Liver (tissue), 8 donors: ENCODE measurements at regions not wholly inside any gene's neighbourhood (a gene's known extent, or its start where the extent isn't known, plus 50 kb on each side); places are given as distances from the start of the nearest gene placed in this dataset.

Source experiments
- DNase-seq: peaks from one replicate; pipeline ENCODE4 v3.0.0-alpha.2; 2017; ENCODE audit warnings: low spot score
- H3K27ac ChIP-seq, 2 donors: one replicate each; pipeline ENCODE4 v1.7.0; 2013; ENCODE audit warnings: inconsistent platforms in 2 of 2, low read length in 2 of 2, control low read depth in 1 of 2, low read depth in 1 of 2, mild to moderate bottlenecking in 1 of 2
- H3K27me3 ChIP-seq, 4 donors: one replicate each; pipeline versions ENCODE4 v1.6.1 to v1.7.0; 2013; ENCODE audit warnings: low read length in 3 of 4, inconsistent platforms in 1 of 4, mild to moderate bottlenecking in 1 of 4, moderate library complexity in 1 of 4; ENCODE audit not compliant: control insufficient read depth in 4 of 4, insufficient read depth in 4 of 4
- H3K36me3 ChIP-seq, 4 donors: one replicate each; pipeline versions ENCODE4 v1.6.1 to v1.7.0; 2013; ENCODE audit warnings: low read length in 3 of 4, mild to moderate bottlenecking in 3 of 4, low read depth in 1 of 4, moderate library complexity in 1 of 4; ENCODE audit not compliant: control insufficient read depth in 4 of 4, insufficient read depth in 3 of 4
- H3K4me1 ChIP-seq, 4 donors: one replicate each; pipeline versions ENCODE4 v1.6.1 to v1.7.0; 2013; ENCODE audit warnings: low read length in 3 of 4, mild to moderate bottlenecking in 3 of 4, moderate library complexity in 1 of 4; ENCODE audit not compliant: control insufficient read depth in 4 of 4, insufficient read depth in 4 of 4
- H3K4me3 ChIP-seq, 3 donors: one replicate each; pipeline versions ENCODE4 v1.6.1 to v1.7.0; 2013; ENCODE audit warnings: low read length in 3 of 3, control low read depth in 1 of 3, low read depth in 1 of 3, mild to moderate bottlenecking in 1 of 3
- H3K9ac ChIP-seq, 2 donors: one replicate each; pipeline ENCODE4 v1.7.0; 2013; ENCODE audit warnings: low read length in 2 of 2, mild to moderate bottlenecking in 2 of 2, moderate library complexity in 2 of 2, control low read depth in 1 of 2, low read depth in 1 of 2
- H3K9me3 ChIP-seq, 4 donors: one replicate each; pipeline versions ENCODE4 v1.6.1 to v1.7.0; 2013; ENCODE audit warnings: low read length in 3 of 4; ENCODE audit not compliant: control insufficient read depth in 4 of 4
- EGR1 ChIP-seq, 2 donors: IDR thresholded peaks; 2 replicates each; pipeline ENCODE4 v1.6.1; 2016 to 2018; ENCODE audit warnings: antibody characterized with exemption in 2 of 2, low read depth in 2 of 2
- FOXA1 ChIP-seq: IDR thresholded peaks from 2 replicates; pipeline ENCODE4 v1.6.1; 2016; ENCODE audit warnings: antibody characterized with exemption
- FOXA2 ChIP-seq: IDR thresholded peaks from 2 replicates; pipeline ENCODE4 v1.6.1; 2016; ENCODE audit warnings: antibody characterized with exemption
- GABPA ChIP-seq, 2 donors: IDR thresholded peaks in 1 of 2; conservative IDR thresholded peaks in 1 of 2; 2 replicates each; pipeline ENCODE4 v1.6.1; 2016; ENCODE audit warnings: antibody characterized with exemption in 2 of 2, mild to moderate bottlenecking in 1 of 2, moderate library complexity in 1 of 2
- HNF4A ChIP-seq, 2 donors: conservative IDR thresholded peaks; 2 replicates each; pipeline ENCODE4 v1.6.1; 2016; ENCODE audit warnings: antibody characterized with exemption in 2 of 2, mild to moderate bottlenecking in 2 of 2
- HNF4G ChIP-seq: IDR thresholded peaks from 2 replicates; pipeline ENCODE4 v1.6.1; 2016; ENCODE audit warnings: antibody characterized with exemption
- JUND ChIP-seq, 2 donors: IDR thresholded peaks; 2 replicates each; pipeline ENCODE4 v1.6.1; 2016; ENCODE audit warnings: antibody characterized with exemption in 2 of 2
- NR2F2 ChIP-seq: IDR thresholded peaks from 2 replicates; pipeline ENCODE4 v1.6.1; 2016; ENCODE audit warnings: antibody characterized with exemption
- RAD21 ChIP-seq, 2 donors: IDR thresholded peaks; 2 replicates each; pipeline ENCODE4 v1.6.1; 2016; ENCODE audit warnings: antibody characterized with exemption in 2 of 2, mild to moderate bottlenecking in 2 of 2
- RXRA ChIP-seq, 2 donors: IDR thresholded peaks; 2 replicates each; pipeline ENCODE4 v1.6.1; 2017 to 2018; ENCODE audit warnings: antibody characterized with exemption in 2 of 2, mild to moderate bottlenecking in 1 of 2
- SP1 ChIP-seq: IDR thresholded peaks from 2 replicates; pipeline ENCODE4 v1.6.1; 2018; ENCODE audit warnings: antibody characterized with exemption, mild to moderate bottlenecking
- TAF1 ChIP-seq: conservative IDR thresholded peaks from 2 replicates; pipeline ENCODE4 v1.6.1; 2016; ENCODE audit warnings: antibody characterized with exemption, mild to moderate bottlenecking
- YY1 ChIP-seq: IDR thresholded peaks from 2 replicates; pipeline ENCODE4 v1.6.1; 2016; ENCODE audit warnings: antibody characterized with exemption, mild to moderate bottlenecking
- WGBS: extraction: QIAGEN DNeasy Blood & Tissue Kit; methylation state at CpG from one replicate; pipeline ENCODE4 v1.1.7; 2013; 5-methylcytosine and 5-hydroxymethylcytosine counted together
- TF ChIP-seq, protein P1 (sequence below): IDR thresholded peaks from 2 replicates; pipeline ENCODE4 v1.6.1; 2016; ENCODE audit warnings: antibody characterized with exemption
- TF ChIP-seq, protein P2 (sequence below): IDR thresholded peaks from 2 replicates; pipeline ENCODE4 v1.6.1; 2016; ENCODE audit warnings: antibody characterized with exemption, mild to moderate bottlenecking
- TF ChIP-seq, protein P3 (sequence below): IDR thresholded peaks from 2 replicates; pipeline ENCODE4 v1.6.1; 2016; ENCODE audit warnings: antibody characterized with exemption
- TF ChIP-seq, protein P4 (sequence below): fragments of 150-350 bp; IDR thresholded peaks from 2 replicates; pipeline ENCODE4 v1.5.1; 2017; ENCODE audit warnings: improper control_type of control experiment, low read depth, low read length; ENCODE audit not compliant: missing input control
- TF ChIP-seq, protein P5 (sequence below): IDR thresholded peaks from 2 replicates; pipeline ENCODE4 v1.6.1; 2016; ENCODE audit warnings: antibody characterized with exemption
- donor health status: healthy.
- donor health status: healthy.
- donor health status: healthy.
- donor health status: healthy.
- donor health status: healthy.

DNA sequence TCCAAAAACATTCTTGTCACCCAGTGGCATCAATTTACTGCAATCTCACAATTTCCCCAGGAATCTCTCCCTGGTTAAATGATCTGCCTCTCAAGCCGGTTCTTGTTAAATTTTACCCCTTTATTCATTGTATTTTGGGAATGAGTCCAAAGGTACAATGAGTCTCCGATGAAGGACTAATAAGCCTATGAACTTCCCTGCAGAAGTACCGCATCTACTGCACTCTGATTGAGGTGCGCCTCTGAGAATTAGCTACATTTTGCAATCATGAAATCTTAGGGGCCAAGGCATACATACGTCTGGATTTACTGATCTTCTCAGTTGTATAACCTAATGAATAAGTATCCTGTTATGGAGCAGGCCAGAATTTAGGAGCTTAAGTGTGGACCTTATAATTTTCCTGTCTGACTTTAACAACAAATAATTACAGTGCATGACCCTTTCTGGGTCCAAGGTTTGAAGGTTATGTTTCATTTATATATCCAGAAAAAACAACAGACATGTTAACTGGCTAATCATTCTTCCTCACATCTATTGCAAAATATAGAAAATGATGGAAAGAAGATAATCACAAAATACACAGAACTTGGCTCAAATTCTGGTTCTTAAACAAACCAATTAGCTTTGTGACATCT is 261.8 kb upstream of the NRXN1 start:
- no peaks in the 10 kb centered on the region for H3K36me3 ChIP-seq
- H3K27me3 ChIP-seq = no peaks in the 10 kb centered on the region
- H3K27ac ChIP-seq = no peak overlapping the region
- no peak overlapping the region for H3K4me3 ChIP-seq
- no peaks in the 10 kb centered on the region for H3K9me3 ChIP-seq
- DNase-seq = no peak
- H3K9ac ChIP-seq = no peak overlapping the region
- H3K4me1 ChIP-seq = peaks cover 2 to 25% (median 8%) of the 10 kb centered on the region in 4 donors
- WGBS = 32% methylated on average over 5 of the region's 5 CpGs
- TF ChIP-seq TAF1 (no peak), RAD21 (IDR thresholded peaks at IDR 0.05) (peak in 1 of 2 donors; percentile 10), FOXA1 (no peak), EGR1 (IDR thresholded peaks at IDR 0.05; ENCODE audit: low read depth in 2 of 2) (no peak), RXRA (IDR thresholded peaks at IDR 0.05) (peak; percentile 60 to 70), FOXA2 (no peak), HNF4G (peak; percentile 73), YY1 (no peak), NR2F2 (no peak), JUND (IDR thresholded peaks at IDR 0.05) (peak in 1 of 2 donors; percentile 20), GABPA (IDR thresholded peaks at IDR 0.05 in 1 of 2, conservative IDR thresholded peaks at IDR 0.05 in 1 of 2) (no peak), SP1 (peak; percentile 48), HNF4A (conservative IDR thresholded peaks at IDR 0.05) (peak; percentile 84 to 86)
- TF ChIP-seq, protein P1, sequence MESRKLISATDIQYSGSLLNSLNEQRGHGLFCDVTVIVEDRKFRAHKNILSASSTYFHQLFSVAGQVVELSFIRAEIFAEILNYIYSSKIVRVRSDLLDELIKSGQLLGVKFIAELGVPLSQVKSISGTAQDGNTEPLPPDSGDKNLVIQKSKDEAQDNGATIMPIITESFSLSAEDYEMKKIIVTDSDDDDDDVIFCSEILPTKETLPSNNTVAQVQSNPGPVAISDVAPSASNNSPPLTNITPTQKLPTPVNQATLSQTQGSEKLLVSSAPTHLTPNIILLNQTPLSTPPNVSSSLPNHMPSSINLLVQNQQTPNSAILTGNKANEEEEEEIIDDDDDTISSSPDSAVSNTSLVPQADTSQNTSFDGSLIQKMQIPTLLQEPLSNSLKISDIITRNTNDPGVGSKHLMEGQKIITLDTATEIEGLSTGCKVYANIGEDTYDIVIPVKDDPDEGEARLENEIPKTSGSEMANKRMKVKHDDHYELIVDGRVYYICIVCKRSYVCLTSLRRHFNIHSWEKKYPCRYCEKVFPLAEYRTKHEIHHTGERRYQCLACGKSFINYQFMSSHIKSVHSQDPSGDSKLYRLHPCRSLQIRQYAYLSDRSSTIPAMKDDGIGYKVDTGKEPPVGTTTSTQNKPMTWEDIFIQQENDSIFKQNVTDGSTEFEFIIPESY = peak; percentile 42
- TF ChIP-seq, protein P2, sequence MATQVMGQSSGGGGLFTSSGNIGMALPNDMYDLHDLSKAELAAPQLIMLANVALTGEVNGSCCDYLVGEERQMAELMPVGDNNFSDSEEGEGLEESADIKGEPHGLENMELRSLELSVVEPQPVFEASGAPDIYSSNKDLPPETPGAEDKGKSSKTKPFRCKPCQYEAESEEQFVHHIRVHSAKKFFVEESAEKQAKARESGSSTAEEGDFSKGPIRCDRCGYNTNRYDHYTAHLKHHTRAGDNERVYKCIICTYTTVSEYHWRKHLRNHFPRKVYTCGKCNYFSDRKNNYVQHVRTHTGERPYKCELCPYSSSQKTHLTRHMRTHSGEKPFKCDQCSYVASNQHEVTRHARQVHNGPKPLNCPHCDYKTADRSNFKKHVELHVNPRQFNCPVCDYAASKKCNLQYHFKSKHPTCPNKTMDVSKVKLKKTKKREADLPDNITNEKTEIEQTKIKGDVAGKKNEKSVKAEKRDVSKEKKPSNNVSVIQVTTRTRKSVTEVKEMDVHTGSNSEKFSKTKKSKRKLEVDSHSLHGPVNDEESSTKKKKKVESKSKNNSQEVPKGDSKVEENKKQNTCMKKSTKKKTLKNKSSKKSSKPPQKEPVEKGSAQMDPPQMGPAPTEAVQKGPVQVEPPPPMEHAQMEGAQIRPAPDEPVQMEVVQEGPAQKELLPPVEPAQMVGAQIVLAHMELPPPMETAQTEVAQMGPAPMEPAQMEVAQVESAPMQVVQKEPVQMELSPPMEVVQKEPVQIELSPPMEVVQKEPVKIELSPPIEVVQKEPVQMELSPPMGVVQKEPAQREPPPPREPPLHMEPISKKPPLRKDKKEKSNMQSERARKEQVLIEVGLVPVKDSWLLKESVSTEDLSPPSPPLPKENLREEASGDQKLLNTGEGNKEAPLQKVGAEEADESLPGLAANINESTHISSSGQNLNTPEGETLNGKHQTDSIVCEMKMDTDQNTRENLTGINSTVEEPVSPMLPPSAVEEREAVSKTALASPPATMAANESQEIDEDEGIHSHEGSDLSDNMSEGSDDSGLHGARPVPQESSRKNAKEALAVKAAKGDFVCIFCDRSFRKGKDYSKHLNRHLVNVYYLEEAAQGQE = no peak
- TF ChIP-seq, protein P3, sequence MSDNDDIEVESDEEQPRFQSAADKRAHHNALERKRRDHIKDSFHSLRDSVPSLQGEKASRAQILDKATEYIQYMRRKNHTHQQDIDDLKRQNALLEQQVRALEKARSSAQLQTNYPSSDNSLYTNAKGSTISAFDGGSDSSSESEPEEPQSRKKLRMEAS = peak; percentile 36
- TF ChIP-seq, protein P4, sequence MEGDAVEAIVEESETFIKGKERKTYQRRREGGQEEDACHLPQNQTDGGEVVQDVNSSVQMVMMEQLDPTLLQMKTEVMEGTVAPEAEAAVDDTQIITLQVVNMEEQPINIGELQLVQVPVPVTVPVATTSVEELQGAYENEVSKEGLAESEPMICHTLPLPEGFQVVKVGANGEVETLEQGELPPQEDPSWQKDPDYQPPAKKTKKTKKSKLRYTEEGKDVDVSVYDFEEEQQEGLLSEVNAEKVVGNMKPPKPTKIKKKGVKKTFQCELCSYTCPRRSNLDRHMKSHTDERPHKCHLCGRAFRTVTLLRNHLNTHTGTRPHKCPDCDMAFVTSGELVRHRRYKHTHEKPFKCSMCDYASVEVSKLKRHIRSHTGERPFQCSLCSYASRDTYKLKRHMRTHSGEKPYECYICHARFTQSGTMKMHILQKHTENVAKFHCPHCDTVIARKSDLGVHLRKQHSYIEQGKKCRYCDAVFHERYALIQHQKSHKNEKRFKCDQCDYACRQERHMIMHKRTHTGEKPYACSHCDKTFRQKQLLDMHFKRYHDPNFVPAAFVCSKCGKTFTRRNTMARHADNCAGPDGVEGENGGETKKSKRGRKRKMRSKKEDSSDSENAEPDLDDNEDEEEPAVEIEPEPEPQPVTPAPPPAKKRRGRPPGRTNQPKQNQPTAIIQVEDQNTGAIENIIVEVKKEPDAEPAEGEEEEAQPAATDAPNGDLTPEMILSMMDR = no peak
- TF ChIP-seq, protein P5, sequence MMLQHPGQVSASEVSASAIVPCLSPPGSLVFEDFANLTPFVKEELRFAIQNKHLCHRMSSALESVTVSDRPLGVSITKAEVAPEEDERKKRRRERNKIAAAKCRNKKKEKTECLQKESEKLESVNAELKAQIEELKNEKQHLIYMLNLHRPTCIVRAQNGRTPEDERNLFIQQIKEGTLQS = no peak
